ENCODE measurements at regions not wholly inside any gene's neighbourhood (a gene's known extent, or its start where the extent isn't known, plus 50 kb on each side); places are given as distances from the start of the nearest gene placed in this dataset.

- TF ChIP-seq, protein P1, sequence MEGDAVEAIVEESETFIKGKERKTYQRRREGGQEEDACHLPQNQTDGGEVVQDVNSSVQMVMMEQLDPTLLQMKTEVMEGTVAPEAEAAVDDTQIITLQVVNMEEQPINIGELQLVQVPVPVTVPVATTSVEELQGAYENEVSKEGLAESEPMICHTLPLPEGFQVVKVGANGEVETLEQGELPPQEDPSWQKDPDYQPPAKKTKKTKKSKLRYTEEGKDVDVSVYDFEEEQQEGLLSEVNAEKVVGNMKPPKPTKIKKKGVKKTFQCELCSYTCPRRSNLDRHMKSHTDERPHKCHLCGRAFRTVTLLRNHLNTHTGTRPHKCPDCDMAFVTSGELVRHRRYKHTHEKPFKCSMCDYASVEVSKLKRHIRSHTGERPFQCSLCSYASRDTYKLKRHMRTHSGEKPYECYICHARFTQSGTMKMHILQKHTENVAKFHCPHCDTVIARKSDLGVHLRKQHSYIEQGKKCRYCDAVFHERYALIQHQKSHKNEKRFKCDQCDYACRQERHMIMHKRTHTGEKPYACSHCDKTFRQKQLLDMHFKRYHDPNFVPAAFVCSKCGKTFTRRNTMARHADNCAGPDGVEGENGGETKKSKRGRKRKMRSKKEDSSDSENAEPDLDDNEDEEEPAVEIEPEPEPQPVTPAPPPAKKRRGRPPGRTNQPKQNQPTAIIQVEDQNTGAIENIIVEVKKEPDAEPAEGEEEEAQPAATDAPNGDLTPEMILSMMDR (IDR thresholded peaks at IDR 0.05) = no peak
- TF ChIP-seq POLR2A (IDR thresholded peaks at IDR 0.05) = no peak
- TF ChIP-seq EP300 (IDR thresholded peaks at IDR 0.05) = no peak
- TF ChIP-seq POLR2AphosphoS5 (IDR thresholded peaks at IDR 0.05) = no peak
Observed at GRCh38 chr1:109814223-109814622, 50.5 kb upstream of the EPS8L3 start.

Data from stomach (tissue), 4 donors.